Activated T-helper 9 cell treated with anti-CD3 and anti-CD28 coated beads, Interleukin-2, amount 50 U/mL, for 16 hours (primary cell): ENCODE measurements at regions not wholly inside any gene's neighbourhood (a gene's known extent, or its start where the extent isn't known, plus 50 kb on each side); places are given as distances from the start of the nearest gene placed in this dataset.
"Not testable (repeated sequence)": the region's sequence is repeated elsewhere in the genome, so short reads cannot be mapped to it uniquely, and the experiment has no call there.

ENCODE experiments used
- DNase-seq: peaks from one replicate; pipeline ENCODE4 v3.0.0-alpha.2; 2020; ENCODE audit warnings: low read depth

- DNase-seq: no peak
Observed at GRCh38 chr18:997499-997898, 92.8 kb downstream of the ADCYAP1 start.

- DNase-seq: no peak
Observed at GRCh38 chr18:998936-999335, 94.3 kb downstream of the ADCYAP1 start.

GRCh38 chr18:1002653-1003178 is 98.0 kb downstream of the ADCYAP1 start:
- no peak for DNase-seq

GRCh38 chr18:1003499-1003898 is 98.8 kb downstream of the ADCYAP1 start:
- DNase-seq: no peak

- no peak for DNase-seq
Observed at GRCh38 chr18:1006304-1006703, 101.6 kb downstream of the ADCYAP1 start.

- no peak for DNase-seq
Observed at GRCh38 chr18:1006965-1007364, 102.3 kb downstream of the ADCYAP1 start.

GRCh38 chr18:1011349-1011748 is 106.7 kb downstream of the ADCYAP1 start:
- DNase-seq: no peak

GRCh38 chr18:1012775-1013174 is 108.1 kb downstream of the ADCYAP1 start:
- no peak for DNase-seq

GRCh38 chr18:1013951-1014350 is 109.3 kb downstream of the ADCYAP1 start:
- DNase-seq: no peak

GRCh38 chr18:1014509-1014908 is 109.8 kb downstream of the ADCYAP1 start:
- DNase-seq: no peak

- DNase-seq: no peak
Observed at GRCh38 chr18:1014951-1015624, 110.4 kb downstream of the ADCYAP1 start.

- DNase-seq: no peak
Observed at GRCh38 chr18:1015777-1016176, 111.1 kb downstream of the ADCYAP1 start.

- DNase-seq: no peak
Observed at GRCh38 chr18:1017227-1018058, 112.8 kb downstream of the ADCYAP1 start.

GRCh38 chr18:1018181-1018681 is 113.6 kb downstream of the ADCYAP1 start:
- DNase-seq: no peak

GRCh38 chr18:1019191-1019590 is 114.5 kb downstream of the ADCYAP1 start:
- no peak for DNase-seq

GRCh38 chr18:1020731-1021344 is 116.2 kb downstream of the ADCYAP1 start:
- DNase-seq: no peak

GRCh38 chr18:1026930-1027329 is 122.3 kb downstream of the ADCYAP1 start:
- DNase-seq: no peak

- DNase-seq: not testable (repeated sequence)
Observed at GRCh38 chr18:1033092-1033491, 128.4 kb downstream of the ADCYAP1 start.

GRCh38 chr18:1034971-1035370 is 130.3 kb downstream of the ADCYAP1 start:
- no peak for DNase-seq

- DNase-seq: no peak
Observed at GRCh38 chr18:1036926-1037325, 132.3 kb downstream of the ADCYAP1 start.

- no peak for DNase-seq
Observed at GRCh38 chr18:1037776-1038175, 133.1 kb downstream of the ADCYAP1 start.

- no peak for DNase-seq
Observed at GRCh38 chr18:1039421-1039820, 134.8 kb downstream of the ADCYAP1 start.

GRCh38 chr18:1043039-1043438 is 138.4 kb downstream of the ADCYAP1 start:
- DNase-seq: not testable (repeated sequence)
